Pancreas (tissue), 10 donors: ENCODE measurements at regions not wholly inside any gene's neighbourhood (a gene's known extent, or its start where the extent isn't known, plus 50 kb on each side); places are given as distances from the start of the nearest gene placed in this dataset.
"Not testable (repeated sequence)": the region's sequence is repeated elsewhere in the genome, so short reads cannot be mapped to it uniquely, and the experiment has no call there.

Source experiments
- ATAC-seq, 4 donors: fragments of 200-7000 bp; cut with Tn5 transposase; one replicate each; pipeline versions ENCODE4 v1.8.0 to v1.9.1; 2020; ENCODE audit warnings: mild to moderate bottlenecking in 4 of 4, moderate library complexity in 4 of 4
- DNase-seq, 6 donors: peaks; one replicate each; pipeline ENCODE4 v3.0.0-alpha.2; 2020
- FAIRE-seq: peaks from 2 replicates; lab custom pipeline; 2012; peaks lifted over from hg19 to GRCh38; lab: Jason Lieb, UNC
- H3K27ac ChIP-seq, 4 donors: fragments of 200-600 bp; sonication (generic); 1 replicate in 3 of 4; 2 replicates in 1 of 4; pipeline versions ENCODE4 v1.5.0 to v1.8.0; 2020
- H3K27me3 ChIP-seq, 4 donors: fragments of 200-600 bp; one replicate each; pipeline ENCODE4 v1.8.0; 2021
- H3K36me3 ChIP-seq, 3 donors: fragments of 200-600 bp; sonication (generic) in 1 of 3; one replicate each; pipeline versions ENCODE4 v1.5.0 to v1.8.0; 2020 to 2021
- H3K4me1 ChIP-seq, 3 donors: fragments of 200-600 bp; one replicate each; pipeline ENCODE4 v1.8.0; 2021
- H3K4me3 ChIP-seq, 4 donors: fragments of 200-600 bp; sonication (generic) in 2 of 4; one replicate each; pipeline versions ENCODE4 v1.5.0 to v1.8.0; 2020 to 2021
- H3K9me3 ChIP-seq, 4 donors: fragments of 200-600 bp; one replicate each; pipeline ENCODE4 v1.8.0; 2021
- CTCF ChIP-seq, 4 donors: fragments of 200-600 bp; sonication (generic) in 3 of 4; IDR thresholded peaks; one replicate each; pipeline versions ENCODE4 v1.5.0 to v1.8.0; 2021; ENCODE audit warnings: antibody characterized with exemption in 4 of 4
- WGBS, 2 donors: extraction: QIAGEN DNeasy Blood & Tissue Kit; methylation state at CpG; one replicate each; pipeline ENCODE4 v1.1.7; 2013; 5-methylcytosine and 5-hydroxymethylcytosine counted together
- intact Hi-C, 3 donors: fragments of 100-400 bp; cut with DNase I; formaldehyde crosslinking; loops; one replicate each; pipeline versions ENCODE4 v1.11.1 to v1.14.2; 2022
- donor health status: healthy with polysubstance abuse.
- donor health status: DM: no; HTN: no; CAD: no; lungs with moderate emphysema.
- donor health status: DM: no; HTN: no; CAD: no.
- donor health status: control.
- donor health status: control.
- donor health status: Bipolar disorder and iron deficiency.
- donor health status: DM: yes; HTN: yes; CAD: no.
- donor health status: DM: no; HTN: no; CAD: no.
- donor health status: DM: no; HTN: no; CAD: no.
- donor health status: DM: yes; HTN: yes; CAD: no.

- no peaks in the 10 kb centered on the region for H3K4me1 ChIP-seq
- no peaks in the 10 kb centered on the region for H3K27me3 ChIP-seq
- 79 to 90% methylated on average over 1 of the region's 1 CpG for WGBS, 2 donors
- intact Hi-C loops = no loop called here
- no peak overlapping the region for H3K27ac ChIP-seq
- no peaks in the 10 kb centered on the region for H3K9me3 ChIP-seq
- no peak for TF ChIP-seq CTCF (IDR thresholded peaks at IDR 0.05)
- FAIRE-seq (no peak), DNase-seq (no peak), ATAC-seq (no peak)
- no peaks in the 10 kb centered on the region for H3K36me3 ChIP-seq
- H3K4me3 ChIP-seq = no peak overlapping the region
These were observed 101.9 kb upstream of the GALNT15 start for GRCh38 chr3:16072420-16073110.

GRCh38 chr3:16073203-16073602, 101.3 kb upstream of the GALNT15 start:
- Histone ChIP-seq H3K9me3 (no peaks in the 10 kb centered on the region), H3K4me1 (no peaks in the 10 kb centered on the region), H3K27me3 (no peaks in the 10 kb centered on the region), H3K4me3 (no peak overlapping the region), H3K36me3 (no peaks in the 10 kb centered on the region), H3K27ac (no peak overlapping the region)
- FAIRE-seq = no peak
- DNase-seq = no peak
- no peak for TF ChIP-seq CTCF (IDR thresholded peaks at IDR 0.05)
- no peak for ATAC-seq
- intact Hi-C loops = no loop called here

- H3K27me3 ChIP-seq, intact Hi-C loops, H3K4me1 ChIP-seq, ATAC-seq, H3K4me3 ChIP-seq, H3K27ac ChIP-seq, H3K9me3 ChIP-seq, DNase-seq, H3K36me3 ChIP-seq, FAIRE-seq: not testable (repeated sequence)
These were observed 100.3 kb upstream of the GALNT15 start for GRCh38 chr3:16073990-16074671.

GRCh38 chr3:16075647-16076046, 98.8 kb upstream of the GALNT15 start:
- TF ChIP-seq CTCF (IDR thresholded peaks at IDR 0.05) = no peak
- intact Hi-C loops = no loop called here
- ATAC-seq (no peak), FAIRE-seq (no peak), DNase-seq (no peak)
- H3K9me3 ChIP-seq = no peaks in the 10 kb centered on the region
- H3K4me3 ChIP-seq = no peak overlapping the region
- no peak overlapping the region for H3K27ac ChIP-seq
- no peaks in the 10 kb centered on the region for H3K4me1 ChIP-seq
- H3K36me3 ChIP-seq = no peaks in the 10 kb centered on the region
- 77 to 83% methylated on average over 4 of the region's 4 CpGs for WGBS, 2 donors
- no peaks in the 10 kb centered on the region for H3K27me3 ChIP-seq

- intact Hi-C loops = no loop called here
- no peak for ATAC-seq
These were observed 97.9 kb upstream of the GALNT15 start for GRCh38 chr3:16076564-16076963.

GRCh38 chr3:16077146-16077545, 97.3 kb upstream of the GALNT15 start:
- H3K27me3 ChIP-seq, ATAC-seq, H3K27ac ChIP-seq, H3K36me3 ChIP-seq, DNase-seq, H3K4me3 ChIP-seq, H3K4me1 ChIP-seq, intact Hi-C loops, H3K9me3 ChIP-seq, FAIRE-seq: not testable (repeated sequence)
- 90 to 93% methylated on average over 5 of the region's 5 CpGs for WGBS, 2 donors

More at GRCh38 chr3:16076564-16076963, 97.9 kb upstream of the GALNT15 start:
- 72 to 73% methylated on average over 2 of the region's 2 CpGs for WGBS, 2 donors
- Histone ChIP-seq H3K27ac (no peak overlapping the region), H3K4me3 (no peak overlapping the region), H3K36me3 (no peaks in the 10 kb centered on the region), H3K4me1 (no peaks in the 10 kb centered on the region), H3K9me3 (no peaks in the 10 kb centered on the region), H3K27me3 (no peaks in the 10 kb centered on the region)
- DNase-seq = no peak
- FAIRE-seq = no peak
- no peak for TF ChIP-seq CTCF (IDR thresholded peaks at IDR 0.05)

- H3K9me3 ChIP-seq, DNase-seq, intact Hi-C loops, H3K4me3 ChIP-seq, FAIRE-seq, H3K27ac ChIP-seq, H3K4me1 ChIP-seq, H3K36me3 ChIP-seq, H3K27me3 ChIP-seq, ATAC-seq: not testable (repeated sequence)
- WGBS, 2 donors = 83 to 86% methylated on average over 8 of the region's 8 CpGs
These were observed 96.8 kb upstream of the GALNT15 start for GRCh38 chr3:16077681-16078080.
